ENCODE measurements at regions not wholly inside any gene's neighbourhood (a gene's known extent, or its start where the extent isn't known, plus 50 kb on each side); places are given as distances from the start of the nearest gene placed in this dataset.

DNA sequence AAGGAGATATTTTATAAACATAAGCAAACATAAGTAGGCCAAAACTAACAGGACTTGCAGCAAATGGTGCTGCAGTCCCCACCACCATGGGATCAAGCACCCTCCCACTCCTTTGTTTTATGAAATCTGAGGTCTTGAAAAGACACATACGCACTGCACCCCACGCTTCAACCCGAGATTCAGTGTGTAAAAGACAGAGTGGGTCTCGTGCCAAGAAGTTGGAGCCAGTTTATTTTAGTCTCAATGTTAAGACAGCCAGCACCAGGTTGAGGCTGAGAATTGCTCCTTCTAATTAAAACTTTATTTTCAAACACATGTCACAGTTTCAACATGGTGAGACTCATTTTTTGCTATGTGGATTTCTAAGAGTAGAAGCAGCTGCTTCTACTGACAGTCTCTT lies 139.1 kb upstream of the TIAM1 start:
- DNase-seq (ENCODE audit: low spot score in 2 of 2), result no peak
- WGBS, 2 donors, result 64 to 89% methylated on average over 4 of the region's 4 CpGs

GRCh38 chr21:31482460-31482859 lies 138.4 kb upstream of the TIAM1 start:
- TF ChIP-seq POLR2A (IDR thresholded peaks at IDR 0.05), result no peak
- no peak for TF ChIP-seq CTCF (IDR thresholded peaks at IDR 0.05)
- no peak for DNase-seq (ENCODE audit: low spot score in 2 of 2)
- WGBS, 2 donors, result 85 to 88% methylated on average over 5 of the region's 5 CpGs
- intact Hi-C loops (cut with DNase I; ENCODE audit: low total_unique reads), result no loop called here
- no peak overlapping the region for H3K4me3 ChIP-seq (ENCODE audit: low read depth, poor library complexity, severe bottlenecking)

More for the DNA sequence above, 139.1 kb upstream of the TIAM1 start:
- no peak for TF ChIP-seq POLR2A (IDR thresholded peaks at IDR 0.05)
- no peak overlapping the region for H3K4me3 ChIP-seq (ENCODE audit: low read depth, poor library complexity, severe bottlenecking)
- intact Hi-C loops (cut with DNase I; ENCODE audit: low total_unique reads), result no loop called here

- intact Hi-C loops (cut with DNase I; ENCODE audit: low total_unique reads), result no loop called here
- TF ChIP-seq CTCF (IDR thresholded peaks at IDR 0.05), result no peak
- no peak for TF ChIP-seq POLR2A (IDR thresholded peaks at IDR 0.05)
- no peak overlapping the region for H3K4me3 ChIP-seq (ENCODE audit: low read depth, poor library complexity, severe bottlenecking)
- no peak for DNase-seq (ENCODE audit: low spot score in 2 of 2)
- 47 to 50% methylated on average over 1 of the region's 1 CpG for WGBS, 2 donors
Observed at GRCh38 chr21:31480228-31480627, 136.2 kb upstream of the TIAM1 start.

DNA sequence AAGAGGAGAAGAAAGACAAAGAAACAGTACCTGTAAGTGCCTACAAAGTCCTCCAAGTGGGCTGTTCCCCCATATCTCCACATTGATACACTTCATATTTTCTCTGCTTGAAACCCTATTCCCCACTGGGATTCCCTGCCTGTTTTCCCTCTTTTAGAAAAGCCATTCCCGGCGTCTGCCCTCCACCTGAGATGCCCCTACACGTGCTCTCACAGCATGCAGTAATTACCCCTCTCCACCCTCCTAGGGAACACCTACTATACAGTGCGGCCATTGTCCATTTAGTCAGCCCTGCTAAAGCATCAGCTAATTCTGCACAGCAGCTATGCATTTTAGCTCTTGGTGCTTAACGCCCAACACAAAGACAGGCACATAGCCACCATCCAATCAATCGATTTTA lies 135.7 kb upstream of the TIAM1 start:
- 74 to 78% methylated on average over 6 of the region's 6 CpGs for WGBS, 2 donors
- H3K4me3 ChIP-seq (ENCODE audit: low read depth, poor library complexity, severe bottlenecking), result no peak overlapping the region
- TF ChIP-seq CTCF (IDR thresholded peaks at IDR 0.05) (no peak), POLR2A (IDR thresholded peaks at IDR 0.05) (no peak)
- no peak for DNase-seq (ENCODE audit: low spot score in 2 of 2)
- intact Hi-C loops (cut with DNase I; ENCODE audit: low total_unique reads), result no loop called here

DNA sequence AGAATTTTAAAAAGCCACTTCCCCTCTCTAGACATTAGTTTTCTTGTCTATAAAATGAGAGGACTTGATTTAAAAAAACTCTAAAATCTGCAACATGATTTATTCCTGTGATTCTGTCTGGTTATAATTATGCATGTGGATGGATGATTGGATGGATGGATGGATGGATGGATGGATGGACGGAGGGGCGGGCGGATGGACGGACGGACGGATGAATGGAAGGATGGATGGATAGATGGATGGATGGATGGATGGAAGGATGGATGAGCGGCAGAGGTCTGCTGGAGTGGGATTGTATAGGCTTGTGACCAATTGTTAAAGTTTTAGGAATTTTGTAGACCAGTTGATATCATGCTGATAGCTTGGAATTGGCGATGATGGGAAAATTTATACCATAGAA lies 135.2 kb upstream of the TIAM1 start:
- no peak for DNase-seq (ENCODE audit: low spot score in 2 of 2)
- 97% methylated on average over 8 of the region's 8 CpGs for WGBS, 2 donors
- TF ChIP-seq POLR2A (IDR thresholded peaks at IDR 0.05) (no peak), CTCF (IDR thresholded peaks at IDR 0.05) (no peak)
- intact Hi-C loops (cut with DNase I; ENCODE audit: low total_unique reads), result no loop called here
- no peak overlapping the region for H3K4me3 ChIP-seq (ENCODE audit: low read depth, poor library complexity, severe bottlenecking)

DNA sequence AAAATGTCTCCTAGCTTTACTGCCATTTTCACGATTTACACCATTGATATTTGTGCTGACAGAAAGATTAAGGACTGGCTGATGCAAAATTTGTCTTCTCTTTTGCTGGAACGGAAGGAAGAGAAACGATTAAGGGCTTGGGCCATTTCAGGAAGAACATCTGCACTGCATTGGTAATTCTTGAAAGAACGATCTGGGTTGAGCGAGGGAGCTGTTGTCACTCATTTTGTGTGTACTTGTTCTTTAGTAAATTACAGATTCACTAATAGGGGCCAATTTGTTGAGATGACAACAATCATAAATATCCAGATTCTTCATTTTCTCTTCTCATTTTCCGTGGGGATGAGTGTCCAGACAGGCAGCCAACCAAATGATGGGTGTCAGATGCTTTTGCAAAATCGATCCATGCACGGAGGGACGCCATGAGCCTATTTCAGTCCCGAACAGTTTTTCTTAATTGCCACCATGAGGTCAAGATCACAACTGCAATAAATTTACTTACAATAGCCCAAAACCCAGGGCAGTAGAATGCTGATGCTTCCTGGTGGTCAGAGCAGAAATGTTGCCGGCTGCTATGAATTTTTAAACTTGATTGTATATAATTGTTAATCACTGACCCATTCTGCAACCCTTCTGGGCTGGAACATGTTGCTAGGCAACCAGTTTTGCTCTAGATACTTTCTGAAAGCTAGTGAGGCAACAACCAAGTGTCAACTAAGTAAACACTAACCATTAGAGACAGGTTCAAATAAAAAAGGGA lies 132.4 kb upstream of the TIAM1 start:
- no peak overlapping the region for H3K4me3 ChIP-seq (ENCODE audit: low read depth, poor library complexity, severe bottlenecking)
- intact Hi-C loops (cut with DNase I; ENCODE audit: low total_unique reads), result no loop called here
- WGBS, 2 donors, result 54 to 67% methylated on average over 11 of the region's 11 CpGs
- DNase-seq (ENCODE audit: low spot score in 2 of 2), result no peak
- TF ChIP-seq CTCF (IDR thresholded peaks at IDR 0.05), result no peak

Data from lower leg skin (tissue), 4 donors.